A549 (cell line): ENCODE measurements at regions not wholly inside any gene's neighbourhood (a gene's known extent, or its start where the extent isn't known, plus 50 kb on each side); places are given as distances from the start of the nearest gene placed in this dataset.

Experiments
- BHLHE40 ChIP-seq: IDR thresholded peaks from 2 replicates; pipeline ENCODE4 v1.6.1; 2012; ENCODE audit warnings: low read depth, low read length, inconsistent platforms
- CBX2 ChIP-seq: fragments of 200-600 bp; sonication (generic); IDR thresholded peaks from 2 replicates; pipeline ENCODE4 v1.6.1; 2016; ENCODE audit warnings: low read depth, mild to moderate bottlenecking, borderline replicate concordance
- CTCF ChIP-seq: fragments of >200 bp; sonication (Bioruptor Twin); formaldehyde crosslinking; IDR thresholded peaks from 3 replicates; pipeline ENCODE4 v1.5.1; 2016
- ESRRA ChIP-seq: fragments of 150-350 bp; IDR thresholded peaks from 2 replicates; pipeline ENCODE4 v1.6.1; 2014; ENCODE audit warnings: mild to moderate bottlenecking, low read length, borderline replicate concordance
- MAX ChIP-seq: IDR thresholded peaks from 2 replicates; pipeline ENCODE4 v1.6.1; 2012
- POLR2A ChIP-seq: IDR thresholded peaks from 2 replicates; pipeline ENCODE4 v1.6.1; 2012; ENCODE audit warnings: mild to moderate bottlenecking, low read length

GRCh38 chr6:48628316-48628715 is 517.3 kb upstream of the PTCHD4 start:
- no peak for TF ChIP-seq ESRRA
- TF ChIP-seq MAX: no peak
- no peak for TF ChIP-seq POLR2A
- TF ChIP-seq CTCF: no peak
- TF ChIP-seq CBX2: no peak
- no peak for TF ChIP-seq BHLHE40
